ENCODE measurements at regions not wholly inside any gene's neighbourhood (a gene's known extent, or its start where the extent isn't known, plus 50 kb on each side); places are given as distances from the start of the nearest gene placed in this dataset.

DNA sequence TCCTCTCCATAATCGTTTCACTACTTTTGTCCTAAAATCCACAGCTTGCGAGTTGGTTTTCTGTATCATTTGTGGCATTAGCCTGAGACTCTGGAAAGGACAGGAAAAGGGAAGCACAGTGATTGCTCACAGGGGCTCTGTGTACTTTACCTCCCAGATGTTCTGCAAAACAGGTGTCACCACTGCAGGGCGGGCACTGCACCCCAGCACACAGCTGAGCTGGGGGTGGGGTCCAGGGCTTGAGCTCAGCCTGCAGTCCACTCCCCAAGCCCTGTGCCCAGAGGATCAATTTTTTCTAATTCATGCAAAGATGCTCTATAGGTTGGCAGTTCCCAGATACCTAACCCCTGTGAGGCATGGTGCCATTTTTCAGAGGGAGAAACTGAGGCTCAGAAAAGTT lies 119.4 kb upstream of the GLI2 start:
- Histone ChIP-seq H3K18ac (ENCODE audit: extremely low read depth, low read length) (no peak overlapping the region), H2BK5ac (ENCODE audit: low read depth, low read length) (no peak overlapping the region), H2AFZ (ENCODE audit: low read length) (no peak overlapping the region), H2AK5ac (ENCODE audit: low read depth, low read length) (no peak overlapping the region), H3K9ac (replicated peaks in 1 of 4; ENCODE audit: extremely low read depth in 1 of 4, low read depth in 3 of 4, low read length in 3 of 4) (no peak overlapping the region), H4K8ac (ENCODE audit: extremely low read depth, insufficient read depth, low read length) (no peak overlapping the region), H3K9me3 (ENCODE audit: insufficient read depth in 2 of 2, low read depth in 1 of 2, low read length in 1 of 2) (no peaks in the 10 kb centered on the region), H3K4me3 (ENCODE audit: extremely low read depth in 1 of 4, insufficient read depth in 2 of 4, low read depth in 3 of 4, low read length in 4 of 4) (no peak overlapping the region), H3K27ac (ENCODE audit: low read depth, low read length) (no peak overlapping the region), H3K4me2 (ENCODE audit: insufficient read depth in 1 of 2, low read depth in 2 of 2, low read length in 2 of 2) (no peak overlapping the region), H3K4ac (replicated peaks; ENCODE audit: insufficient read length, low read depth, low read length) (no peak overlapping the region), H3K23me2 (ENCODE audit: low read depth, low read length) (no peaks in the 10 kb centered on the region), H3K4me1 (replicated peaks in 1 of 4; ENCODE audit: control insufficient read depth in 3 of 4, insufficient read depth in 4 of 4, low read length in 3 of 4) (peaks cover 0 to 3% (median 0%) of the 10 kb centered on the region in 4 experiments; a peak in 1 of 7 replicates), H3K79me1 (ENCODE audit: low read depth, low read length) (no peaks in the 10 kb centered on the region), H3K14ac (ENCODE audit: insufficient read length) (no peak overlapping the region), H2BK20ac (ENCODE audit: low read length) (no peak overlapping the region), H2BK12ac (ENCODE audit: low read depth, low read length) (no peak overlapping the region), H3K36me3 (ENCODE audit: control insufficient read depth in 2 of 4, insufficient read depth in 4 of 4, low read length in 3 of 4) (no peaks in the 10 kb centered on the region), H2BK120ac (replicated peaks; ENCODE audit: low read depth, low read length) (no peak overlapping the region), H3K27me3 (replicated peaks in 1 of 4; ENCODE audit: control insufficient read depth in 3 of 4, extremely low read depth in 1 of 4, insufficient read depth in 3 of 4, low read length in 3 of 4) (peaks cover 0 to 3% (median 1%) of the 10 kb centered on the region in 4 experiments; a peak in 3 of 7 replicates), H3K23ac (ENCODE audit: insufficient read length) (no peak overlapping the region), H4K91ac (replicated peaks; ENCODE audit: insufficient read length, low read length) (no peak overlapping the region), H2BK15ac (ENCODE audit: low read length) (no peak overlapping the region), H4K5ac (ENCODE audit: insufficient read length, low read depth, low read length) (no peak overlapping the region), H3K56ac (replicated peaks; ENCODE audit: insufficient read length, low read depth, low read length) (no peak overlapping the region), H4K20me1 (replicated peaks in 1 of 2; ENCODE audit: control insufficient read depth in 1 of 2, insufficient read depth in 2 of 2, low read length in 2 of 2) (no peaks in the 10 kb centered on the region), H3K79me2 (ENCODE audit: control insufficient read depth in 1 of 2, insufficient read depth in 2 of 2, low read length in 2 of 2) (no peaks in the 10 kb centered on the region)
- ChIA-PET POLR2A (ENCODE audit: partially characterized antibody) (no interaction called here), CTCF (ENCODE audit: partially characterized antibody) (interaction anchor here (0.8 to 1.7 kb wide), 6 partner anchors 11 to 78 kb away, joined by 3 to 6 read pairs (median 3); no protein-coding TSS in a partner anchor)
- DNase-seq (ENCODE audit: low read depth in 1 of 2, low spot score in 2 of 2) (no peak), FAIRE-seq (no peak)
- no peak for TF ChIP-seq CHD1 (IDR thresholded peaks at IDR 0.05; ENCODE audit: low read depth, low read length)
- TF ChIP-seq SP2 (IDR thresholded peaks at IDR 0.05; ENCODE audit: low read length) = no peak
- TF ChIP-seq BCL11A (IDR thresholded peaks at IDR 0.05; ENCODE audit: low read depth in 2 of 2, low read length in 2 of 2) = no peak
- TF ChIP-seq JUN (IDR thresholded peaks at IDR 0.05; ENCODE audit: low read depth, low read length) = no peak
- TF ChIP-seq CBX5 (IDR thresholded peaks at IDR 0.05; ENCODE audit: low read depth, low read length) = no peak
- TF ChIP-seq SP1 (IDR thresholded peaks at IDR 0.05; ENCODE audit: low read depth, low read length) = no peak
- WGBS, 2 experiments (ENCODE audit: extremely low coverage in 1 of 2, insufficient coverage in 1 of 2, insufficient read length in 1 of 2, insufficient replicate concordance in 2 of 2, low coverage in 1 of 2, low lambda C conversion rate in 2 of 2, missing lambda C conversion rate in 1 of 2) = 92% methylated on average over 3 of the region's 3 CpGs; no CpG with 5 or more reads in 1 of the 2 experiments
